ENCODE measurements at regions not wholly inside any gene's neighbourhood (a gene's known extent, or its start where the extent isn't known, plus 50 kb on each side); places are given as distances from the start of the nearest gene placed in this dataset.

DNA sequence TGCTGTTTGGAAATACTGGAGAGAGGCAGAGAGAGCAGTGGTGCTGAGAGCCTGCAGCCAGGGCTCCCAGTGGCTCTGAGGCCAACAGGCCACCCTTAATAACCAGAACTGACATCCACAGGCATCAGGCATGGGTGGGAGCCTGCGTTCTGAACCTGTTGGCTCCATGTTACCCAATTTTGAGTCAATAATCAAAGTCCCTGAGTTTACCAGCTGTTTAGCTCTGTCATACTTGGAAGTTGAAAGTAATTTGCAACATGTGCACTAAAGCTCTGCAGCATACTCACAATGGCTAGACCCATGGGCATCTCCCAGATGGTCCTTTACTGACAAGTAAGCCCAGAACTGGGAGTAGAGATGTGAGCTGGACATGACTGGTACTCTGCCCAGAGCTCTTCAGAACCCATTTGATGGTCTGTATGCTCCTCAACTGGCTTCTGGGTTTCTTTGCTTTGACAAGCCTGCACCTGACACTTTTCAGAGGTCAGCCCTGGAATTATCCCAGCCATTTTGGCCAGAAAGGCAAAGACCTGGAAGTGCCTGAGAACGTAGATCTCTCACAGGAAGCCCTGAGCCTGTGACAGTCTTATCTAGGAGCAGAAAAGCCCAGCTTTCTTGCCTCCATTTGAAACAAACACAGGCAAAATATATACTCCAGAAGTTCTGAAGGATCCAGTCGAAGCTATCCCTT lies 122.4 kb upstream of the CITED2 start:
- DNase-seq = no peak

DNA sequence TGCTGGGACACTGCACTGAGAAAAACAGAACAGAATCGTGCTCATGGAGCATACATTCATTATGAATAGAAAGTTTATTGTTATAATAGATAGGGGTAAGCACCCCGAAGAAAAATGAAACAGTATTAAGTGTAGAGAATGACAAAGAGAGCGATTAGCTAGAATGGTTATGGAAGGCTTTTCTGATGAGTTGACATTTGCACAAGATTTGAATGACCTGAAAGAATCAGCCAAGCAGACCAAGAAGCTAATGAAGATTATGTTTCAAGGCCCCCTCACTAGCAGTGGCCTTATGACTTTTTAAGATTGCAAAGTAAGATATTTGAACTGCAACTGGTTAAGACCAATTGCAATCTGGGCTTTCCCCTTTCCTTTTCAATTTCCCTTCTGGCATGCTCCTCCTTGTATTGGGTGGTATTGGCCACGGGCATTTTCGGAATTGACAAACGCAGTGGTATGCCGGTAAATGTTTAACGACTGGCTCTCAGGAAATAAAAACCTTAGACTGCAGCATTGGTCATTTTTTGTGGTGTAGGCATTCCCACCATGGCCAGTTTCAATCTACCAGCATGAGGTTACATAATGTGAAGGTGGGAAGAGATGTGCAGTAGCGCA lies 120.0 kb upstream of the CITED2 start:
- no peak for DNase-seq

DNA sequence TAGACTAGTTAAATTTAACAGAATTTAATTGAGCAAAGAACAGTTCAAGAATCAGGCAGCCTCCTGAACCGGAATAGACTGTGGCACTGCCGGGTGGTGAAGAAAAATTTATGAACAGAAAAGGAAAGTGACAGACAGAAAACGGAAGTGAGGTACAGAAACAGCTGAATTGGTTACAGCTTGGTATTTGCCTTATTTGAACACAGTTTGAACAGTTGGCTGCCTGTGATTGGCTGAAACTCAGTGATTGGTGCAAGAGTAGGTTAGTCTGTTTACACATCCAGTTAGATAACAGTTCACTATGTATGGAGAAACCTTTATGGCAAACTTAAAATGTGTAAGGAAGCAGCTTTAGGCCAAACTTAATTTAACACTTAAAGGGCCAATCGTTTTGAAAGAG lies 116.0 kb upstream of the CITED2 start:
- no peak for DNase-seq

DNA sequence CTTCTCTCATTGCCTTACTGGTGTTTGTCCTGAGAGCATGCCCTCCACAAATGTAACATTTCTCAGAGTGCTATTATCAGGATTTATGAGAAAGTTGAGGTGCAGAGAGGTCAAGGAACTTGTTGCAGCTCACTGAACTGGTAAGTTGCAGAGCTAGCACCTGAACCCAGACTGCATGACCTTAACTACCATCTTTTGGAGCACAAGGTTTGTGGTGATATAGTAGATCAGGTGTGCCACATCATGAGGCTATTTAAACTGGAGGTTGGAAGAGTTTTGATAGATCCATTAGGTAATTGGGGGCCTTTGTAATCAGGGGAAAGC lies 112.0 kb upstream of the CITED2 start:
- no peak for DNase-seq

DNA sequence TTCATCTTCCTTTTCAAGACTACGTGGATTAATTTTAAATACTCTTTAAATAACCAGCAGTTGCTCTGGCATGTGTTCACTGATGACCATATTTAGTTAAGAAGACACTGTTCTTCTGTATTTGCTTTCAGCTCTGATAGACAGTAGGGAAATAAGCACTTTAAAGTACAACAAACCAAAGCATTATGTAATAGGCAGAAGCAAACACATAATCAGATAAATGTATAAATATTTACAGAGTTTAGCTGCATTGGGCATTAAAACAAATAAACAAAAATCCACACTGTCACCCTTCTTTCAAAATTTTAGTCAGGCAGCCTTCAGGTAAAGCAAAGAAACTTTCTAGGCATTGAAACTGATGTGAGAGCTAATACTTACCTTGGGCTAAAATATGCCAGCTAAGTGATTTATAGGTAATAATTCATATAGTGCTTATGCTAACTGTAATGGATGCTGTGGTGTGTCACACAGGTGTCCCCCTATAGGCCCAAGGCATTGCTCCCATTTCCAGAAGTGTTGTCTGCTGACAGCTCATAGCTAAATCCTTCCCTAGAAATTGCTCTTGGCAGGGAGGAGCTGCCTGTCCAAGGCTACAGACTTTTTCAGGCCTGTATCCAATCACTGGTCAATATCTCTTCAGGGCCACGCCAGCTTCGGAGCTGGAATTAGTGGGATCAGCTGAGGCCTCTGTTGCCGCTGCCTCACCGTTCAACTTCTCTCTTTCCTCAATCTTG lies 111.5 kb upstream of the CITED2 start:
- DNase-seq = no peak

DNA sequence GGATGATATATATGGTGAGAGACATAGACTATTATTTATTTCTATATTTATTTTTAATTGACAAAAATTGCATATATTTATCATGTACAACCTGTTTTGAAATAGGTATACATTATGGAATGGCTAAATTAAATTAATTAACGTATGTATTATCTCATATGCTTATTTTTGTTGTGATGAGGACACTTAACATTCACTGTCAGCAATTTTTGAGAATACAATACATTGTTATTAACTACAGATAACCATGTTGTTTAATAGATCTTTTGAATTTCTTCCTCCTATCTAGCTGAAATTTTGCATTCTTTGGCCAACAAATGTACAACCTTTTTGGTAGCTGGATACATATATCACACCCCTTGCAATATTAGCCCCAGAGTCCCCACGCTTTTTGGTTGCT lies 110.7 kb upstream of the CITED2 start:
- no peak for DNase-seq

DNA sequence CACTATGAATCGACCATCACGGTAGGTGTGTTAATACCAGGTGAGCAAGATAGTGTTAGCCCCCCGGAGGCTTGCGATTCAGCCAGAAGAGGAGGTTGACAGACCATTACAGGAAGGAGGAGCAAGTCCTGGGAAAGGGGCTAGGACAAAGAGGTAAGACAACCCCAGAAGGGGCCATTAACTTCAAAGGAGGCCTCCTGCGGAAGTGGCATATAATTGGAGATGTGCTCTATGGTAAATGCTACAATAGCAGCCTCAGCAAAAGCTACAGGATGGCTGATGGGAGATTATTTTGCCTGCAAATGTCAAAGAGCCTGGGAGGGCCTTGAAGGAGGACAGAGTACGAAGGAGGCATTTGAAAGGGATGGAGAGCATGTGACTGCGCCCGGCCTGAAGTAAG lies 108.6 kb upstream of the CITED2 start:
- no peak for DNase-seq

DNA sequence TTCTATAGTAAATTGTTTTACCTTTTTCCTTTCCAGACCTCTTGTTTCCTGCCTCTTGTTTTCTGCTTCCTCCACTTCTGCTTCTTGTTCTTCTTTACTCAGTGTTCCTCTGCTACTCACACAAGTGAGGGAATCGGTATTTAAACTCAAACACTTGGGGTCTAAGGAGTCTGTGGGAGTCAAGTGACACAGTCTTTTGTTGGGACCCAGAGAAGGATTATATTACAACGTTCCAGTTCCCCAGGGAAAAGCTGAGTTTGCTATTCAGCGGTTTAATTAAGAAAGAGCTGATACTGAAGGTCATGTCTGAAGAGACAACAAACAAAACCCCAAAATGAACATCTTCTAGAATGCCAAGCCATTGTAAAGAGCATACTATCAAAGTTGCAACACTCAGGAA lies 107.8 kb upstream of the CITED2 start:
- no peak for DNase-seq

DNA sequence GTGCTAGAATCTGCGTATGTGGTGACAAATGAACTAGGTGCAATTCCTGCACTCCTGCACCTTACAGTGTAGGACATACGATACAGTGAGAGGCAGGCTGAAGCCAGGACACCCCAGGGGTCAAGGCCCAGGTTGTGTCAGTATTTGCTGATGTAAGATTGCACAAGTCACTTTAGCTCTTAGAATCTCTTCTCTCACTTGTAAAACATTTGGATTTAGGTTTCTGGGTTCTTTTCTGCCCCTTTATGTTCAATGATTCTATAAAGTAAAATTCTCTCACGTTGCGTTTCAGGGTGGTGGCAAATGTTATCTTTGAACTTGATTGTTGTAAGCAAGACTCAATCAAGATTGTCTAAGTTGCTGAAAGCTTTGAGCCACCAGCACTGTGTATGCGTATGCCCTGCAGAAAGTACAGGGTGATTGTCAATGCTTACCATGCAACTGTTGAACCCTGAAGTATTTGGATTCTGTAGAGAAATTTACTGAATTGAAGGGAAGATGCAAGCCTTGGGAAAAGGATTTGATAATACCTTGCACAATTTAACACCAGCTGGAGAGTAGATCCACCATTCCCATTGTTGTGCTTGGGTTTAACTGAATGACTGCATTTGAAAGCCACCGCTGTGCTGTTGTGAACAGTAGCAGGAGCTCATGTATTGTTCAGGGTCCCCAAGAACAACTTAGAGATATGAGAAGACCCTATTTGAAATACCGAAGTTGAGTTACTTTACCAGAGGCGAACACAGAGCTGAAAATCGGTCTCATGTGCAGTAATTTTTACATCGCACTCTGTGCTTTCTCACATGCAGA lies 106.1 kb upstream of the CITED2 start:
- no peak for DNase-seq

DNA sequence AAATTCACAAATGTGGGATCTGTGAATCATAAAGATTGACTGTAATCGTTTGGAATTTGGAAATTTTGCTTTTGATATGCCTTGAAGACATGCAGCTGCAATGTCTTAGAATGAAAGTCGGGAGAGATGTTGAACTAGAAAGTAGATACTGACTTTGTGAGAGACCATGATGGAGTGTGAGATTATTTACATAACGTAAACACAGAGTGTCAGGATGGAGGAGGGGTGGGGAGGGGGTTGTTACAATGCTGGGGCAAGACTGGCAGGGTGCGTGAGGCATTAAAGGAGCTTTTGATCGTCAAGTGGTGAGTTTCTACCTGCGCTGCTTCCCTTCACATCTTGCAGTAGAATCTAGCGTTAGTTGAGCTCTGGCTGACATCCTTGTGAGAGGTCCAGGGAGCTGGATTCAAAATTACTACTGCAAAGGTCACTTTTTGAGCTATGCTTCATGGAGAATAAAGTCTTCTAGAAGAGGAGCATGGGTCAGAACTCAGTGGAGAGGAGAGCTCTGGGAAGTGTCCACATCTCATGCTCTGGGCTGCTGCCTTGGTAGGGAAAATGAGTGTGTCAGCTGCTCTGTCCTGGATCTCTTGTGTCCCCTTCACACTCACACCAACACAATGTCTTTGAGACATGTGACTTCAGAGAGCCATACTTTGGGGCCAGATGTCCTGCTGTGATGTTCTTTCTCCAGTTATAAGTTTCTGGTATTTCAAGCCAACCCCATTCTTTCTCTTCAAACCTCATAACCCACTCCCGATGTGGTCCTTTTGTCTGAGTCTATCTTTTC lies 105.2 kb upstream of the CITED2 start:
- no peak for DNase-seq

DNA sequence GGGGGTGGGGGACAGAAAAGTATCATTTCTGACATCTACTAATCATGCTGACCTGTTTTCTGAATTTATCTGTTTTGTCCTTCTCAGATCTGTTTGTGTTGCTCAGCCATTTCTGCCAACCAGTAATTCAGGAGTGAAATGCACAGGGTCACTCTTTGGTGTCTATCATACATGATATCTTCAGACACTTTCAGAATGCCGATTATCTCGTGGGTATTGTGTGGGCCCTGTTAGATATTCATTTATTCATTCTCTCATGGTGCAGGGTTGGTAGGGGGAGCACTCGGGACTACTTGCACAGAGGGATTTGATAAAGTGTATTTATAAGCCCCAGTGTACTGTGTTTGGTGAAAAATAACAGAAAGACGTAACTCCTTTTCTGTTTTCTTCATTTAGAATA lies 101.2 kb upstream of the CITED2 start:
- no peak for DNase-seq

DNA sequence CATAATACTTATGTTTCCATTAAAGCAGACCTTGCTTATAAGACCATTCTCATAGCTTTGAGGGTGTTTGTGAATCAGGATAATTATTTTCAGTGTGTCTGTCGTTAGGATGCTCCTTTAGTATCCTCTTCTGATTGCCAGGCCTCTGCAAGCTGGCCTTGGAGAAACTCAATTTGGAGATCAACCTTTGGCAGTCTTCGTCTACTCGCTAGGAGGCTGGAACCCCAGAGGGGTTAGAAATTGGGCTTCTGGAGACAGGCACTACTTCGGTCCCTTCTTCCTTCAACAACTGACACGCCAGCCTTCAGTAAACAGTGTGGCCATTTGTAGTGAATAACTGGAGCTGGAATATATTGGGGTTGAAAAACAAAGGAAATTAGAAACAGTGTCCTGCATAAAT lies 100.8 kb upstream of the CITED2 start:
- no peak for DNase-seq

DNA sequence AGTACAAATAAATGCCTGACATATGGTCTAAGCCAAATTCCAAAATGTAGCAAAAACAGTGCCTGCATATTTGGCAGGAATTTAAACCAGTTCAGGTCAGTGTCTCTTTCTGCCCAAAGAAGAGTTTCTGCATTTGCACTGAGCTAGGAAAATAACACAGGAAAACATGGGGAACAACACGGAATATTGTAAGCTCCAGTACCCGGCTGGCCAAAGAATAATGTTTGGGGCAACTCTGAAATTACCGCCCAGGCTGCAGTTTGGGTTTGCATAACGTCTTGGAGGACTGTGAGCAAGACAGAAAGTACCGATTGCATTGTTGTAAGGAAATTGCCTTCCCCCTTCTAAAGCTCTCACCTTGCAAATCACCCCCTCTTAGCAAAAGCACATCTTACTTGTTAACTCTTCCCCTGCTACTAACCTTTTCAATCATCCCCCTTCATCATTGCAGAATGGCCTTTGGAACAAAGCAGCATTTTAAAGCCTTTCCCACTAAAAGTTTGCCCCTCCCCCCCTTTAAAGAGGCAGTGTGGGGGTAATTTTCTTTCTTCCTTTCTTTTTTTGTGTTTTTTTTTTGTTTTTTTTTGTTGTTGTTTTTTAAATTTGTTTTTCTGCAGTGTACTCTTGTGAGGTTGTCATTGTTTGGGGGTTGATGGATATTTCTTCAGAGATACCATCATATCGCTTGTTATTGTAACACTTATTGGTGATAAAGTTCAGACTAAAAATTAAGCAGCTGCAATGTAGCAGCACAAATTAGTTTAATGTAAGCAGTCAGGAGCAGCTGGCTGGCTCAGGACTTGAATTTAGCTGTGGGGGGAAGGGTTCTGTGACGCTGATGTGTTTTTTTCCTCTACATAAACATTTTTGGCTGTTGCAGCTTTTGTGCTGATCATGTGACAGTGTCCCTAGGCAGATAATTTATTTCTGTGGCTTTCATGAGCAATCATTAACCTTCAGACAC lies 100.0 kb upstream of the CITED2 start:
- DNase-seq = no peak

DNA sequence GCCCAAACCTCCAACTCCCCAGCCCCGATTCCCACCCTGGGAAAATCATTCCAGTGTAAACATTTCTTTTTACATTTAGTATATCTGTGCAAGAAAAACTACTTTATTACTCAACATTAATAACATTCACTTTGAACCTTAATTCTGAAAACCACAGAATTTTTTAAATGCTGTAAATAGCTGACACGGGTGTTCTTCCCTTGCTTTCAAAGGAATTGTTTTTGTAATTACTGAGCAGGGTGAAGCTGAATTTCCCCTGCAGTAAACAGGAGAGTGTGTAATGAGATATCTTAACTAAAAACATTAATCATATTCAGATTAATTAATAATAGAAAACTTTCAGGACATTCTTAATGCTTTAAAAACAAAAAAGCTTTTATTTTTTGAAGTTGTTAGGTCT lies 99.3 kb upstream of the CITED2 start:
- no peak for DNase-seq

DNA sequence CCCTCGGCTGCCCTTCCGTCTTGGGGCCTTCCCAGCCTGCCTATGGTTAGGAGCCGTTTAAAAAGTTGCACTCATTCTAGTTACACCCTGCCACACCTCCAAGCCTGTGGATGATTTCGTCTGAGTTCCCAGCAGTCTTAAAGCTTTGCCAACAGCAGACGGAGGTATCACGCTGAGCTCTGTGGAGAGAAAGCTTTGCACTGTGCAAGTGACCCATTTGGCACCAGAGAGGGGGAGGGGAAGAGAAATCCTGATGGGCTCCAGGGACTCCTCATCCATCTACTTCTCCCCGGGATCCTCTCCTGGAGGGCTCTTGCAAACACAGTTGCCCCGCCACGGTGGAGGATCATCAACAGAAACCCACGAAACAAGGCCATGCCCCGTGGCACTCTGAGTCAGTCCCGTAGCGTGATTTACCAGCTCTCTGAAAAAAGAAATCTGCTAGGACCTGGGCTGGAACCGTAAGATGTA lies 98.8 kb upstream of the CITED2 start:
- DNase-seq = no peak

DNA sequence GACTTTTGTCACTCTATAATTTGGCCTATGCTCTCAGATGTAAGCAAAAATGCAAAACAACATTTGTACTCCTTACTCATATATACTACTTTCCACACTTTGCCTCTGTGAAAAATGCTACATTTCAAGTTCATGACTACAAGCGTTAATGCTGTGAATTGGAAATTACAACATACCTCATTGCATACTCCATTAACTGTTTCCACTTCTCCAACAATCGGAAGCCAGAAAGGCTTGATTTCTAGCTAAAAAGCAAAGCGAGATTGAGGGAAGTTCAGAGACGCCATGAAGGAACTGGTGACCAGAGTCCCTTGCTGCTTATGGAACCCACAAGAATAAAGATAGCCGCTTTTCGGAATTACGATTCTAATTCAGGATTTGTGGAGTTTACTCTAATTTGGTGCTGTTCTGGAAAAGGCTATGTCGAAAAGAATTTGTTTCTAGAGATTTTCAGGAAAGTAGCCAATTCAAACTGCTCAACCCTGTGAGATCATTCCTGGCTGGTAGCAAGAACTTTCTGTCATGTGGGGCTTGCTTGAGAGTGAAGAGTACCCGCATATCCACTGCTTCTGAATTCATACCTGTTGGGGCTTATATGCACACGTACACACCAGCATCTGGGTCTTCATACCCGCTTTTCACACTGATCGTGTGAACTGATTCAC lies 98.0 kb upstream of the CITED2 start:
- no peak for DNase-seq

DNA sequence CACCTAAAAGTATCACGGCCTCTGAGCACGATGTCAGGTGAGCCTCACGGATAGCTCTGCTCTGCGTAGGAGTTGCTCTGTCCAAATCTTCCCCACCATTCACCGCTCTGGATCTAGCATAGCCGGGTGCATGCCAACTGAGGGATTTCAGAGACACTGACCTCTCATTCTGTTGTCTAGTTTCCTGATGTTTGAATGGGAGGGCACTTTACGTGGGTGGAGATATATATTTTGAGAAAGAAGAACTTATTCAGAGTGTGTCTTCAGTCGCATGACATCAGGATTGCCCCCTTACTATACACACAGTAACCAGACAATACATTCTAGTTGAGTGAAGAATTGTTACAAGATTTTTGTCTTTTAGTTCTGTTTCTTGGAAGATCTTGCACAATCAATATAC lies 96.5 kb upstream of the CITED2 start:
- no peak for DNase-seq

DNA sequence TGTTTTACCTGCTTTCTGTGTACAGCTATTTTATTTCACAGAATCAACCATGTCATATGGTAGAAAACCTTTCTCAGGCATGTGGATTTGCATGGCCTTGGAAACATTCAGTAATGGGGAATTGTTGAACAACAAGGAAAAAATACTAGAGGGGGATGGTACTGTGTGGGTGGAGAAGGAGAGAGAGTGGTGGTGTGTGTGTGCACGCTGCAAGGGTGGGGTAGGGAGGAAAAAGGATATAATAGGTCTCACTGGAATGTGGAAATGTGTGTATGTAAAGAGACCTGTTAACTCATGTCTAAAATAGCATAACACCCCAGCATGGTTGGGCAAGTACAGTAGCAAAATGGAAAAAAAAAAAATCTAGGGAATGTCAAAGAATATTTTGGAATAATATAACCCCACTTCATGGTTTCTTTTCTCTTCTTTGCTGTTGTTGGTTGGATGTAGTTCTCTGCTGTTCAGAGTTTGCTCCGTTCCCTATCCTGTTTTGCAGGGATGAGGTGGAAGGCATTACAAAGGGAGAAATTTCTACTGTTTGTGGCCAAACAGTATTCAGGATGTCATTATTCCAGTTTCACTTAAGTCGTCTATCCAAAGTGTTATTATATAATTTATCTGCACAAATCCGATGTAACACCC lies 93.9 kb upstream of the CITED2 start:
- DNase-seq = no peak

DNA sequence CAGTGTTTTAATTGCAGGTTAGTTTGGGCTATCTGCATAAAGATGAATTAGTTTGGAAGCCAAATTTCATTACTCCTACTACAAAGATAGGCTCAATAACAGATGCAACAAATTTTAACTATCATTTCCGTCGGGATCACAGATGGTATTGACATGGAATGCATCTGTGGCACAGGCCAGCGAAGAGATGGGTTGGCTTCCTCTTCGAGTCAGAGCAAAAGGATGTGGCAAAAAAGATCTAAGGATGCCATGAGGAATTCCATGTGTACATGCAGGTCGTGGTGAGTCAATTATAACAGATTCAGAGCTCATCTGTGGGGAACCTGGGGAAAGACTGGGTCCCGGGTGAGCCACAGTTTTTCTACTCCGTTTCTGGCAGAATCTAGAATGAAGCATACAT lies 83.0 kb upstream of the CITED2 start:
- no peak for DNase-seq

DNA sequence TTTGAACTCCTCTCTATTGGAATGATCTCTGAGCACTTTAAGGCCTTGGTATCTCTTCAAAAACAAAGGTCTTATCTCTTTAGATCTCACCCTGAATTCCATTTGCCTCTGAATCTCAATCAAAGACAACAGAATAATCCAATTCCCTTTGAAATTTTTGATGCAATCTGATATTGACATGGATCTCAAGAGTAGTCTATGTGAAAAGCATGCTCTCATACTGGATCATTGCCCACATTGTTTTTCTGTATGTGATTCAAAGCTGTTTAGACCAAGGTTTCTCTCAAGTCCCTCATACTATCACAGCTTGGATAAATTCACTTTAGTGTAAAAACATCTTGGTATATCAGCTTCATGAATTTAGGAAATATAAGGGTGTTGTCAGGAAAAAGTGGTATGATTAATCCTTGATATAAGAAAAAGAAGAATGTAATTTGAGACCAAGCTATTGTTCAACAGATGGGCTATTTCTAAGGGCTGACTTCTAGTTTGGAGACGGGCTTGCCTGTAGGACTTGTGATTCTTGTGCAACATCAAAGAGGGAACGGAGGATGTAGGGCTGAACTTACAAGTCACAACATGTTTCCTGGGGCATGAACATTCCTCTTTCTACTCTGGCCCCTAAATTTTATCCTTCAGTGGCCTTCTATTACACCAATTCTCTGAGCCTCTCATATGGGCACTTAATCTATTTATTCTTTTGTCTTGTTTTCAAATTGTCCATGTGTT lies 77.9 kb upstream of the CITED2 start:
- no peak for DNase-seq

All from NCI-H510A treated with DMSO at 0.1 percent for 48 hours (cell line).